ENCODE measurements at regions not wholly inside any gene's neighbourhood (a gene's known extent, or its start where the extent isn't known, plus 50 kb on each side); places are given as distances from the start of the nearest gene placed in this dataset.
"Not testable (repeated sequence)": the region's sequence is repeated elsewhere in the genome, so short reads cannot be mapped to it uniquely, and the experiment has no call there.

DNA sequence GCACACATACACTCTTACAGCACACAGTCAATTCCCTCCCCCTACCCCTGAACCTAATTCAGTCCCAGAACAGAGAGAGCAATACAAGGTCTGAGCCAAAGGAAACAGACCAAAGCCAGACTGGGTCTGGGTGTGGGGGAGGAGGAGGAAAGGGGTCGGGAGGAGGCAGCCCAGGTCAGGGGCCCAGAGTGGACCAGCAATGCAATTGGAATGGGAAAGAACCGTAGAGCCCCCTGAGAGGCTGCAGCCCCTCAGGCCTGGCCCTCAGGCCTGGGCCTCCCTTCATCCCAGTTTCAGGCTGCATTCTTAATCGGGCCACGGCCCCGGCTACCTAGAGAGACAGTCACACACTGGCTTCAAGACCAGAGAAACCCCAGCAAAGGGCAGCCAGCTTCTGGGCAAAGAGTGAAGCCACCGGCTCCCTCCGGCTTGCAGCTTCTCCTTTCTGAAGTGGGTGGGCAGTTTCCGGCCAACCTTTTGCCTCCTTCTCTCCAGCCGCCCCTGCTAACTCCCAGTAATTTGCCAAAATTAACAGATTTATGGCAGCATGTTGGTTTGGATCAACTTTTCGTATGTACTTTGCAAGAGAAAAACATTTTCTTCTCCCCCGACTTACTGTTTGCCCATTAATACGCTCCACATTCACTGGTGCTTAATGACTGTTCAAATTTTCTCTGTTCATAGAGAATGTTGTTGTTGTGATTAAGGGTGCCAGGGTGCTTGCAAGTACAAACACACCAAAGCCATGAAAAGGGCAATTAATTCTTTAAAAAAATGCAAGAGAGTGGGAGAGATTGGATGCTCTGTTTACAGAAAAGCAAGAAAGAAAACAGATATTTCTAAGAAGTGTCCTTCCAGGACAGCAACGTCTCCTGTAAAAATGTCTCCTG is 488.3 kb downstream of the MN1 start:
- DNase-seq (ENCODE audit: low read depth): no peak

DNA sequence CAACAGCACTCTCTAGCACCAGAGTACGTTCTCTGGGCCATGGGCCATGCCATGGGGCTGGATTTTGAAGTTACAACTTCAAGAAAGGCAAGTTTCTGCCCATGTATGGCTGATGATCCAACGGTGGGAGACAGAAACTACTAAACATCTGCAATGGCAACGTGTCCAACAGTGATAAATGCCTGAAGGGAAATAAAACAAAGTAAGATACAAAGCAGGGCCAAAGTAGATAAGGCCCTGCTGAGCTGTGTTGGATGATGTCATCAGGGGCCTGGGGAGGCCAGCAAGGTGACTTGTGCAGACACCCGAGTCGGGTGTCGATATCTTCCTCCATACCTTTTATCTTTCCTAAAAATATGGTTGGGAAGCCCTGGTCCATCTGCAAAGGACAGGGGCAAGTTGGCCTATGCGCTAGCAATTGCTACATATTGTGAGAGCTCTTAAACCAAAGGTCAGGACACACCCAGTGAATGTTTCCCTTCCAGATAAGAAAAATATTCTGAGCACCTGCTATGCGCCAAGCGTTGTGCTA is 487.2 kb downstream of the MN1 start:
- DNase-seq (ENCODE audit: low read depth): no peak

DNA sequence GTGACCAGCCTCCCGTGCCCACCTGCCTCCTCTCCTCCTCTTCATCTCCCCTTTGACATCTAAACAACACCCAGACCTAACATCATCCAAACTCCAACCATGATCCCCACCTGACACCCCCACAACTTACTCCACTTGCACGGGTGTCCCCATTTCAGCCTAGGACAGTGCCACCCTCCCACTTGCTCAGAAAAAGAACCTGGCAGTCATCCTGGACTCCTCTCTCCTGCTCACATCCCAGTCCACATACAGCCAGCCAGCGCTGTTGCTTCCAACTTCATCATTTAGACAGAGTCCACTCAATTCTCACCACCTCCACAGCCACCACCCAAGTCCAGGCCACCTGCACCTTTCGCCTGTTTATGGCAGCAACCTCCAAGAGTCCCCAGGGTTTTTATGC is 485.7 kb downstream of the MN1 start:
- DNase-seq (ENCODE audit: low read depth): no peak

DNA sequence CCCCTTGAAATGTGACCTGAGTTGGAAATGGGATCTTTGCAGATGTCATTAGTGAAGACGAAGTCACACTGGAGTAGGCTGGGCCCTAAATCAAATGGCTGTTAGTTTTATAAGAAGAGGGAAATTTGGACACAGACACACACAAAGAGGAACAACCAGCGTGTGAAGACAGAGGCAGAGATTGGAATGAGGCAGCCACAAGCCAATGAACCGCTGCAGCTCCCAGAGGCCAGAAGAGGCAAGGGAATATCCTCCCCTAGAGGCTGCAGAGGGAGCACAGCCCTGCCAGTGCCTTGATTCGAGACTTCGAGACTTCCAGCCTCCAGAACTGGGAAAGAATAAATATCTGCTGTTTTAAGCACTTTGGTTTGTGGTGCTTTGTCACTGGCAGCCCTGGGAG is 484.5 kb downstream of the MN1 start:
- no peak for DNase-seq (ENCODE audit: low read depth)

DNA sequence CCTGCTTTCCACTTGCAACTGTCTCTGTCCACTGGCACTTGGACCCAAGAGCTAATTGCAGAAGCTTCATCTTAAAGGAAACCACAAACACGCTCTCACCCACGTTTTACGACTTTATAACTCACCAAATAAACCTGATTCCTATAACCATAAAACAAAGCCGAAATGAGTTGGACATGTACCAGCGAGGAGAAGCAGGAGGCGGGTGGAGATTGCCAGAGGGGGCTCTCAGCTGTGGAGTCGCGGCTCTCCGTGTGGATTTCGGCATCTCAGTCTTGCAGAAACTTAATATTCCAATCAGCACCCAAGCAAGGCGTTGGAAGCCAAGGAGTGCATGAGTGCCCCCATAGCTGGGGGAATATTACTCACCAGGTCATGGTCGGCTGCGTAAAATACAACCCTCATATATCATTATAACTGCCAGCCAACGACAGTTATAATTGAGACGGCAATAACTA is 483.6 kb downstream of the MN1 start:
- DNase-seq (ENCODE audit: low read depth): no peak

DNA sequence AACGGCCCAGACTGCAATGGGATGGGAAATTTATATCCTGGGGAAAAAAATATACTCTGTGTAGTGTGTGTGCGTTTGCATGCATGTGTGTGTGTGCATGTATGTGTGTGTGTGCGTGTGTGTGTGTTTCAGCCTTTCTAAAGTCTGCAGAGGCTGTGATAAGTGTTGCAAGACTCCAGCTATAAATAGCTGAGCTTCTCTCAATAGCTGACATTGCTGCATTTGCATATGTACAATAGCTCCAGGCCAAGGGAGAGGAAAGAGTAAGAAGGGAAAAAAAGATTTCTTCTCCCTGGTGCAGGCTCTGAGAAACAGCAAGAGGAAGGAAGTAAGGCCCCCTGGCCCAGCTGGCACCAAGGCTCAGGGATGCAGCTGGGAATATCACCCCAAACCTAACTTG is 483.0 kb downstream of the MN1 start:
- DNase-seq (ENCODE audit: low read depth): no peak

DNA sequence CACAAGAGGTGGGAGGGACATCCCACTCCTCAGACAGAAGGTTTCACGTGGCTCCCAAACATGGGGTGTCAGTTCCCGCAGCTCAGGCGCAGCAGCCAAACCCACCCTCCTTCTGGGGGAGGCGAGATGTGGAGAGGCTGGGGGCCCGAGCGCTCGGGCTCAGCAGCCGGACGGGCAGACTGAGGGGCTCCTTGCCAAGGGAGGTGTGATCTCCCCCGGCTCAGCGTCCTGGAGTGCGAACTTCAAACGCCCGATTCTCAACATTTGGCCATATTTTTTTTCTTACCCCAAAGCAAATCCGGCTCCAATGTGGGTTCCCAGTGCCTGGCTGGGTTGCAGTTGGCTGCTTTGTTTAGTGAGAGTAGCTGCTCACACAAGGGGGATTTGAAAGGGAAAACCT is 477.9 kb downstream of the MN1 start:
- DNase-seq (ENCODE audit: low read depth): no peak

DNA sequence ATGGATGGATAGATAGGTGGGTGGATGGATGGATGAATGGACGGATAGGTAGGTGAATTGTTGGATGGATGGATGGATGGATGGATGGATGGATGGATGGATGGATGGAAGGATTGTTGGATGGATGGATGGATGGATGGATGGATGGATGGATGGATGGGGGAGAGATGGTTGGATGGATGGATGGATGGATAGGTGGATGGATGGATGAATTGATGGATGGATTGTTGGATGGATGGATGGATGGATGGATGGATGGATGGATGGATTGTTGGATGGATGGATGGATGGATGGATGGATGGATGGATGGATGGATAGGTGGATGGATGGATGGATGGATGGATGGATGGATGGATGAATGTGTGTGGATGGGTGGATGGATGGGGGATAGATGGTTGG is 476.6 kb downstream of the MN1 start:
- DNase-seq (ENCODE audit: low read depth): not testable (repeated sequence)

DNA sequence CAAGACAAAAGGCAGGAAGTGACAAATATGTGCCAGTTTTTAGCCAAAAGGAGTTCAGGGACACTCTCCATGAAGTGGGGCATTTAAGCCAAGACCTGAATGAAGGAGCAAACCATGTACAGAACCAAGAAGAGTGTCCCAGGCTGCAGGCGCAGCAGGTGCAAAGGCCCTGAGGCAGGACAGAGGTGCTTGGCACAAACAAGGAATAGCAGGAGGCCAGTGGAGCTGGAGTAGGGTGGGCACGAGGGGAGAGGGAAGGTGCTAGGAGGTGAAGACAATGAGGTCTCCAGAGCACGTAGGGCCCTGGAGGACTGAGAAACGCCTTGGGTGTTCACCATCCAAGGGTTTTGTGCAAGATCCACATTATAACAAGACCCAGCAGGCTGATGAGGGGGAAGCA is 474.1 kb downstream of the MN1 start:
- DNase-seq (ENCODE audit: low read depth): no peak

DNA sequence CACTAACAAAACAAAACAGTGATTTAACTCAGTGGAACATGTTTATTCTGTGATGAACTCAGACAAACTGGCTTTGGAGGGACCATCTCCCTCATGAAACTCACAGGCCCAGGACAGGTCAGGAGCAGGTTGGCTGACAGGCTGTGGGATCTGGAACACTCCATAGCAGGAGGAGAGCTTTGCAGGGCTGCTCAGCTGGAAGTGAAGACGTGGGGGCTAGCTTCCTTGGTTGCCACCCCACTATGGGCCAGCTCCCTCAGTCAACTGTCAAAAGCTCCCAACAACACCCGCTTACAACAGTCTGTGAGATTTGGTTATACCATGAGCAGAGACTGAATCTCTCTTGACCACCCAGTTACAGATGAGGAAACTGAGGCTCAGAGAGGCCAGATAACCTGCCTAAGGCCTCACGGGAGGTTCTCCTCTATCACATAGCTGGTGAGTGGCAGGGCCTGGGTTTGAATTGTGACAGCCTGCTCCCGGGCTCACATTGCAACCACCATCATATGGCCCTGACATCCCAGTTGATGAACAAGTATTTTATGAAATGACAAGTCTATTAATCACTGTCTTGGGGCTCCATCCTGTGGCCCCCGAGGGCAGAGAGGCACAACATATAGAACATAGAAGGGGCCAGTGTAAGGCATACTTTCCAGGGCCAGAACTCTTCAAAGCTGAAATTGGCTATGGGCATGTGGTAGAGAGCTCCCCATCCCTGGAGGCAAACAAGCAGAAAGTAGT is 473.4 kb downstream of the MN1 start:
- DNase-seq (ENCODE audit: low read depth): no peak

DNA sequence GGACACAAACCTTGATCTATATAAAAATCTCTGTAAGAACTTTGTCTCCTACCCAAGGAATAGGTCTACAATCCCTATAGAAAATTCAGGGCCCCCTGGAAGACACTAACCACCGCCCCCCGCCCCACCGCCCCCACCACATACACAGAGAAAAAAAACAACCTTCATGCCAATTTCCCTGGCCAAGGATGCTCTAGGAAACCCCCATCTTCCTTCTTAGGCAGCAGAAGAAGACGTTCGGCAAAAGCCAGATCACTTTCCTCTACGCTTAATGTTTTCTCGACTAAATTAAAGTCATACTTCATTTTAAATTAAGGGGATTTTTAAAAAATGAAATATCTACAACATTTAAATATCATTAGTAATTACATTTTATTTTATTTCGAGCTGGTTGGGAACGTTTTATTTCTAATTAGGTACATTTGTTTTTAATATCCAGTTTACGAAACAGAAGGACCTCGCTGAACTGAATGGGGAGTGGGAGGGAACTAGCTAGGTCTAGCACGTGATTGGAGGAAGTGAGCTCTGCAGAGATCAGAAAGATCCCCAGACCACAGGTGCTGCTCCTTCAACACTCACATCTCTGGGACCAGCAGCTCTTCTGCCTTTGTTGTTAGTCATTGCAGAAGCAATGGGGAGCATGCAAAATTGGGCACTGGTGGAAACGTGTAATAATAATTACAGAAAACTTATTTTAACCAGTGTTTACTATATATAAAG is 472.3 kb downstream of the MN1 start:
- DNase-seq (ENCODE audit: low read depth): no peak

DNA sequence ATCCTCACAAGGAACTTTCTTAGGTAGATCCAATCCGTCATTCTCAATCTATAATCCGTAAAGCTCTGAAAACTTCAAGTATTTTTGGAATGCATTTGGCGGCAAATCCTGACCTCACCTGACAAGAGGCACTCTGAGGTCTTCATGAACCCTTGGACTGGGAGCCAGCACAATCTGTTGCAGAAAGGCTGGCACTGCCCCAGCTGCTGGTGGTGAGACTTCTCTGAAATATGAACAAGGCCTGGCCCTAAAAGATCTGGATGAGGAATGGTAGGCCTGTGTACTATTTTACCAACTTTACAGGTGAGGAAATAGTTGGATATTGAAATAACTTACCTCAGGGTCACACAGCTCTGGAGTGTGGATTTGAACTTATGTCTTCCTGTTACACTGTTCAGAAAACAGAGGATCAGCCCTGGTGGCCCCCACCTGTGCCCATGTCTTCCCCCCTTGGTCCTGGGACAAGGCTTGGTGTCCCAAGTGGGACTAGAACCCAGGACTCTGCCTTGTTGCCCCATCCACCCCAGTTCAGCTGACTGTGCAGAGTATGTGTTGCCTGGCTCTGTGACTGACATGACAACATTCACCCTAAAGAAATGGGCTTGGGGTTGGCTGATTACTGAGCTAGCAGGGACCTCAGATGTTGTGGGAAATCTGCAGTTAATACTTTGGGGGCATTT is 471.4 kb downstream of the MN1 start:
- no peak for DNase-seq (ENCODE audit: low read depth)

DNA sequence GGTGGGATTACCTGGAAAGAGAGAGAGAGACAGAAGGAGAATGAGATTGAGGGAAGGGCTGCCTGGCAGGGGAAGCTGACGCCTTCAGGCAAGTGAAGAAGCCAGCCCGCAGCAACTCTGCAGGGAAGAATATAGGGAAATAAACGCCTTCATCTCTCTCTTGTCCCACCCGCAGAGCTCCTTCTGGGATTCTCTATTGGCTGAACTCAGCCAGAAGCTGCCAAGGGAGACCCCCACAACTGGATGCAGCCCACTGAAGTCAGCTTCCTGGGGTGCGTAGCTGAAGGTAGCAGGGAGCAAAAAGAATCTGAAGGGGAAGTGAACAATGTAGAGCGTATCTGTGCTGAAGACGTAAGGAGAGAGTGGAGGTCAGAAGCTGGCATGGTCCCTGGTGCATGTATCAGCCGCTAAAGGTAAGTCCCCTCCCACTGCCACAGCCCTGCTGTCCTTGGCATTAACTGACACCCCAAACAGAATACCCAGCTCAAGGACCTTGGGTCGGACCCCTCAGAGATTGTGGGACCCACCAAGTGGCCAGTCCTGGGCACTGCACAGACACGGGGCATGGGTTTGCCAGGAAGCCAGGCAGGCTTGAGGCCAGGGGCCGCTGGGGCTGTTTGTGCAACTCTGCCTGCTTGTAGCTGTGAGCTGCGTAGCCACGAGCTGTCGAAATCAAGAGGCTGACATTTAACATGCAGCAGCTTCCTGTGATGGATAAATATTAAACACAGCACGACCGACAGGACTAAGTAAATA is 469.9 kb downstream of the MN1 start:
- DNase-seq (ENCODE audit: low read depth): no peak

DNA sequence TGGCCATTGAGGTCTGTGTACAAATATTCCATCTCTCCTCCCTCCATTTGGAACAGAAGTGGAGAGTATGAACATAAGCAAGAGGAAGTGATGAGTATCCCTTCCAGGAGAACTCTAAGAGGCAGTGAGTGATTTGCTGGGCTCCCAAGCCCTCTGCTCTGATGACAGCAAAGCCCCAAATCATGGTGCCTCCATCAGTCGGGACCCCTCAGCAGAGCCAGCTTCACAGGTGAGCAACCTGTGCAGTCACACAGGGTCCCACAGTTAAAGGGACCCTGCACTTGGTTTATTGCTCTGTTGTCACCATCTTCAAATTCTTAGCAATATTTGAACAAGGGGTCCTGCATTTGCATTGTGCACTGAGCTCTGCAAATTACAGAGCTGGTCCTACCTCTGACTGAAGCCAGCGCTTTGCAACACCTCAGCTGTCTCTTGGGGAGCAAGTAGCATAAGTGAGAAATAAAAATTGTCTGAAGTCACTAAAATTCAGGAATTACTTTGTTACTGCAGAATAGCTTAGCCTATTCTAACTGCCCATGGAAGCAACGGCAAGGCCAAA is 466.4 kb downstream of the MN1 start:
- no peak for DNase-seq (ENCODE audit: low read depth)

DNA sequence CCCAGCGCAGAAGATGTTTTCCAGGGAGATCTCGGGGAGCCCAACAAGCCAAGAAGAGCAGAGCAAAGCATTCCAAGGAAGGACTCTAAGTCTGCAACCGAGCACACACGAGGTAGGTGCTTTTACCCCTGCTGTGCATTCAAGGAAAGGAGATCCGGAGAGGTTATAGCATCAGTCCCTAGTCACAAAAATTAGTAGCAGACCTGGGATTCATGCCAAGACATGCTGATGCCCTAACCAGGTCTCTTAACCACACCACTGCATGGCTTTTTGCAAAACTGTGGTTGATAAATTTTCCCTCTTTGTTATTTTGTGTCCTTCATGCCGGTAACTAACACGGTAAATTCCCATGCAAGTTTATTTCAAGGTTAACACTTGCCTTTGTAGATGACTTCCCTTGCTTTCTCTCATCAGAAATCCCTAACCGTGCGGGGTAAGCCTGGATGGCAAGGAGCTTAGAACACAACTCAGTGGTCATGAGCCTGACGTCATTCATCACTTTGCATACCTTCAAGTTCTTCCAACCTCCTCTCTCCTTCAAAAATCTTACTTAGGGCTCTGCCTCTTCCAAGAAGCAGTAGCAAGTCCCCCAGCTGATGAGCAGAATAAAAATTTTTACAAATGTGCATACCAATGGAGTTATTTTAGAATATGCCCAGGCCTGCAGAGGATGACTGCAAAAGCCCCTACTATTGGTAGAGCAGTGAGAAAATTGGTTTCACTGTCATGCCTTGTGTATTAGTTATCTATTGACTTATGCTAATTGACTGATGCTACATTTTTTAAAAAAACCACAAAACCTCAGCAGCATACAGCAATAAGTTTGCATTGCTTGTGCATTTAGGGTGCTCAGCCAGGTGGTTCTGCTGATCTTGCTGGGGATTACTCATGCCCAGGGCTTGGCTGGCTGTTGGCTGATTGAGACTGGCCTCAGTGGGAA is 465.1 kb downstream of the MN1 start:
- DNase-seq (ENCODE audit: low read depth): no peak

DNA sequence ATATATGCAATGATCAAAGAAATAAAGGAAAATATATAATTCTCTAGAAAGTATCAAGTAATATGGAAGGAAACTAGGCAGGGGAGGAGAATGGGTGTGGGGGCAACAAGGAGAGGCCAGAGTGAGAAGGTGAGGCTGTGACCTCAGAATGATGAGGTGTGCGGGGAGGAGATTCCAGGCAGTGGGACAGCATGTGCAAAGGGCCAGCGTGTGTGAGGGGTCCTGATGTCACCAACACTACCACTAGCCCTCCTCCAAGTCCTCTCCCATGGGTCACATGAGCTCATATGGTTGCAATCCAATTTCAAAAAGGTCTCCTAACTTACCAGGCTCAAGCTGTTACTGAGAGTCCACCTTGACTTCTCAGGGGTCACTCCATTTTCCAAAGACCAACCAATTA is 463.9 kb downstream of the MN1 start:
- no peak for DNase-seq (ENCODE audit: low read depth)

DNA sequence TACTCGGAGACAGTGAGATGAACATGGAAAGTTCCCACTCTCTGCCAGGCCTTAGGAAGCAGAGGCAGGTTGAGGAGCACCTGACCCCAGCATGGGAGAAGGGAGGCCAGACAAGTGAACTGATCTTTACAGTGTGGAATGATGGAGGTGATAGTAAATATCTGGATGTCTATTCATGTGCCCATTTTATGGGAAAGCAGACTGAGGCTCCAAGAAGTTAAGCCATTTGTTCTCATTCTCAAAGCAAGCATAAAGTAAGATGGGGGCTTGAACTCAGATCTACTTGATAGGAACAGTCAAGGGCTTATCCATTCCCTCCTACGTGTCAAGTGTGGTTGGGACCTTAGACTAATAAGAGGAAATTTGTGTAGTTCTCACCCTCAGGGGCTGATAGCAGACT is 461.5 kb downstream of the MN1 start:
- no peak for DNase-seq (ENCODE audit: low read depth)

DNA sequence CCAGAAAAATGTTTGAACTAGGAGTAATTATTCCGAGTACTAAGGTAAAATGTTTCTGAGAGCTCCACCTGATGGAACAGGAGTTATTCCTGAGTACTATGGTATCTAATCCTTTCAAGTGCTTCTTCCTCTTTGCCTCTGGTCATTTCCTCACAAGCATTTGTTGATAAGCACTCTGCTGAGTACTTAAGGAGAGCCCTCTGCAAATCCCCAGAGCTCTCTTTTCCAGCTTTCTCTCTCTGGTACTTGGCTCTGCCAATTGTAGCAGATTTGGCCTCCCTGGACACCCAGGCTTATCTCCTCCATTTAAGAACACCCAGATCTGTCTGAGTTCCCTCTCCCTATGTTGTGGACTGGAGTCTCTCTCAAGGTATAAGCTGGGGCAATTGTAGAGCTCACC is 457.0 kb downstream of the MN1 start:
- no peak for DNase-seq (ENCODE audit: low read depth)

DNA sequence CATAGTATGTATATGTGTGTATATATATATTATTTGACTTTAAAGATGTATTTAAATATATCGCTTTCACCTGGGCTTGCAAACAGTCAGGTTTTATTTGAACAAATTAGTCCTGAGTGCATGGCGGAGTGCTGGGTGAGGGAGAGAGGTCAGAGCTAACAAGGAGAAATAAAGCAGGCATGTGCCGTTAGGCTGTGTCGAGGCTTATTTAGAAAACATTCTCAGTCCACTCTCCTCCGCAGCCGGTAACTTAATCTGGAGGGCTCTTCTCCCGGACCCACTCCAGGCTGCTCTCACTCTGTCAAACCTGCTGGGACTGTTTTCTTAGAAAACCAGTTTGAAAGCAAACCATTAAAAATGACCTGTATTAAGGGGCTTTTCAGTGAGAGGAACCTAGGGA is 455.9 kb downstream of the MN1 start:
- no peak for DNase-seq (ENCODE audit: low read depth)

DNA sequence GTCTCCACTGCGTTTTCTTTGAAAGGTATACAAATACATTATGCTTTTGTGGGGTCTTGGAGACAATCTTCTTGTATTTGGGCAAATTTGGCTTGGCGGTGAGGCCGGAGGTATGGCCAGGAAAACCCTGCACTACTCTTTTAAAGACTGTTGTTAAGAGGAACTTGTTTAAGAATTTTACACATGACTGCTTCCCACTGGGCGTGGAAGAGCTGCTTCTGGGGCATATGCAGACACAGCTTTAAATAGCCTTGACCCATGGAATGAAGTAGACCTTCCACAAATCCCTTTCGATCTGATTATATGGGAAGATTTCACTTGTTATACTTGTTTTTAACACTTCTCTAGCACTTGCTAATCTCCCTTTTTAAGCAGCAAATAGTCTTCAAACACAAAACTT is 453.6 kb downstream of the MN1 start:
- DNase-seq (ENCODE audit: low read depth): no peak

Measured in stimulated activated CD8-positive, alpha-beta memory T cell treated with anti-CD3 and anti-CD28 coated beads, Interleukin-15, amount 100 ng/mL, for 24 hours (primary cell).